ENCODE measurements at regions not wholly inside any gene's neighbourhood (a gene's known extent, or its start where the extent isn't known, plus 50 kb on each side); places are given as distances from the start of the nearest gene placed in this dataset.
"Not testable (repeated sequence)": the region's sequence is repeated elsewhere in the genome, so short reads cannot be mapped to it uniquely, and the experiment has no call there.

DNA sequence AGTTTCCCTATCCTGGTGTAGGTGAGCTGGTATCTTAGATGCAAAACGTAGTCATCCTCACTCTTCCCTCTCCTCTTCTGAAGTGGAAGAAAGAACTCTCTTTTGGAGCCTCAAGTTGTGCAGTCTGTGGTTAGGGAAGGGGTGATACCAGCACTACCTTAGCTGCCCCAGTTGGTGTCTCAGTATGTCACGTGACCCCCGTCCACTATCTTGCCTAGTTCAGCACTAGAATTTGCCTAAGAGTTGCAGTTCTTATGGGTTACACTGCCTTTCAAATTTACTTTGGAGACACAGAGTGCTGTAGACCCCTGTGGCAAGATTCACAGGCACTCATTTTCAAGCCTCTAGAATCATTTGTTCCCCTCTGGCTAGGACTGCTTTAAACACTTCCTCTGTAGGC lies 322.8 kb upstream of the EDA2R start:
- no peaks in the 10 kb centered on the region for H3K36me3 Mint-ChIP-seq
- peaks cover 0 to 27% (median 12%) of the 10 kb centered on the region in 8 donors for H3K9me3 Mint-ChIP-seq
- no peaks in the 10 kb centered on the region for H3K4me1 ChIP-seq (ENCODE audit: insufficient read depth, low read length)
- H3K27ac ChIP-seq (ENCODE audit: low read depth, low read length) = no peak overlapping the region
- DNase-seq = no peak
- no peak overlapping the region for H3K4me3 Mint-ChIP-seq
- no peaks in the 10 kb centered on the region for H3K4me1 Mint-ChIP-seq
- H3K9me3 ChIP-seq (ENCODE audit: control insufficient read depth in 1 of 2, low read length in 2 of 2) = no peaks in the 10 kb centered on the region
- POLR2A ChIA-PET (ENCODE audit: partially characterized antibody) = no interaction called here
- no peaks in the 10 kb centered on the region for H3K36me3 ChIP-seq (ENCODE audit: insufficient read depth, low read length)
- H3K27me3 Mint-ChIP-seq = no peaks in the 10 kb centered on the region
- CTCF ChIA-PET (ENCODE audit: partially characterized antibody) = no interaction called here
- intact Hi-C loops (cut with micrococcal nuclease) = no loop called here
- H3K27me3 ChIP-seq (ENCODE audit: insufficient read depth, low read length) = no peaks in the 10 kb centered on the region
- H3K27ac Mint-ChIP-seq = no peak overlapping the region
- H3K4me3 ChIP-seq (ENCODE audit: low read length in 2 of 2) = no peak overlapping the region

DNA sequence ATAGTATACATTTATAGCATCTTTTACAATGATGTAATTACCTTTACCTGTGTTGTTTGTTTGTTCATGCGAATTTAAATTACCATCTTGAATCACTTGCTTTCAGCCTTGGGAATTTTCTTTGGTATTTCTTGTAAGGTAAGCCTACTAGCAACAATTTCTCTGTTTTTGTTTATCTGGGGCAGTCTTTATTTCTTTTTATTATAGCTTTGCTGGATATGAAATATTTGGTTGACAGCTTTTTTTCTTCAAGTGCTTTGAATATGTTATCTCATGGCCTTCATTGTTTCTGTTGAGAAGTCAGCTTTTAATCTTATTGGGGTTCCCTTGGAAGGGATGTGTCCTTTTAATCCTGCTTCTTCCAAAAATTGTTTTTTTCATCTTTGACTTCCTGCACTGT lies 292.8 kb upstream of the EDA2R start:
- Mint-ChIP-seq H3K4me1 (no peaks in the 10 kb centered on the region), H3K9me3 (peaks cover 0 to 21% (median 13%) of the 10 kb centered on the region in 8 donors), H3K27me3 (no peaks in the 10 kb centered on the region), H3K36me3 (no peaks in the 10 kb centered on the region), H3K27ac (no peak overlapping the region), H3K4me3 (no peak overlapping the region)
- ChIA-PET POLR2A (ENCODE audit: partially characterized antibody) (no interaction called here), CTCF (ENCODE audit: partially characterized antibody) (no interaction called here)
- Histone ChIP-seq H3K4me3 (ENCODE audit: low read length in 2 of 2) (no peak overlapping the region), H3K9me3 (ENCODE audit: control insufficient read depth in 1 of 2, low read length in 2 of 2) (no peaks in the 10 kb centered on the region), H3K27ac (ENCODE audit: low read depth, low read length) (no peak overlapping the region), H3K36me3 (ENCODE audit: insufficient read depth, low read length) (no peaks in the 10 kb centered on the region), H3K4me1 (ENCODE audit: insufficient read depth, low read length) (no peaks in the 10 kb centered on the region), H3K27me3 (ENCODE audit: insufficient read depth, low read length) (no peaks in the 10 kb centered on the region)
- no peak for DNase-seq
- intact Hi-C loops (cut with micrococcal nuclease) = no loop called here

DNA sequence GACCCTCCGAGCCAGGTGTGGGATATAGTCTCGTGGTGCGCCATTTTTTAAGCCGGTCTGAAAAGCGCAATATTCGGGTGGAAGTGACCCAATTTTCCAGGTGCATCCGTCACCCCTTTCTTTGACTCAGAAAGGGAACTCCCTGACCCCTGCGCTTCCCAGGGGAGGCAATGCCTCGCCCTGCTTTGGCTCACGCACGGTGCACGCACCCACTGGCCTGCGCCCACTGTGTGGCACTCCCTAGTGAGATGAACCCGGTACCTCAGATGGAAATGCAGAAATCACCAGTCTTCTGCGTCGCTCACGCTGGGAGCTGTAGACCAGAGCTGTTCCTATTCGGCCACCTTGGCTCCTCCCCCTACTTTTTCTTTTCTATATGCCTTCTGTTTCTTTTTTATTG lies 291.6 kb upstream of the EDA2R start:
- H3K36me3 ChIP-seq (ENCODE audit: insufficient read depth, low read length); CTCF ChIA-PET (ENCODE audit: partially characterized antibody); H3K36me3 Mint-ChIP-seq; H3K4me1 ChIP-seq (ENCODE audit: insufficient read depth, low read length); POLR2A ChIA-PET (ENCODE audit: partially characterized antibody); H3K4me1 Mint-ChIP-seq; H3K9me3 ChIP-seq (ENCODE audit: control insufficient read depth in 1 of 2, low read length in 2 of 2); H3K27me3 ChIP-seq (ENCODE audit: insufficient read depth, low read length); H3K4me3 Mint-ChIP-seq; H3K4me3 ChIP-seq (ENCODE audit: low read length in 2 of 2); intact Hi-C loops (cut with micrococcal nuclease); H3K27ac ChIP-seq (ENCODE audit: low read depth, low read length); H3K27me3 Mint-ChIP-seq; DNase-seq; H3K27ac Mint-ChIP-seq: not testable (repeated sequence)
- H3K9me3 Mint-ChIP-seq = peaks cover 0 to 21% (median 12%) of the 10 kb centered on the region in 8 donors

DNA sequence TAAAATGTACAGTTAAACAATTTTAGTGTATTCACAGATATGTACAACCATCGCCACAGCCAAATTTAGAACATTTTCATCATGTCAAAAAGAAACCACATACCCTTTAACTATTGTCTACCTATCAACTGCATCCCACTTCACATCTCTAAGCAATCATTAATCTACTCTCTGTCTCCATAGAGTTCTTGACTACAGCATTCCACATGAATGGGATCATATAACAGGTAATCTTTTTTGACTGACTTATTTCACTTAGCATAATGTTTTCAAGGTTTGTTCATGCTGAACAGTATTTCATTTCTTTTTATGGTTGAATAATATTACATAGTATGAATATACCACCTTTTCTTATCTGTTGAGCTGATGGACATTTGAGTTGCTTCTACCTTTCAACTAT lies 281.4 kb upstream of the EDA2R start:
- no peak overlapping the region for H3K4me3 Mint-ChIP-seq
- H3K27me3 Mint-ChIP-seq = no peaks in the 10 kb centered on the region
- no peaks in the 10 kb centered on the region for H3K36me3 Mint-ChIP-seq
- Histone ChIP-seq H3K36me3 (ENCODE audit: insufficient read depth, low read length) (no peaks in the 10 kb centered on the region), H3K27me3 (ENCODE audit: insufficient read depth, low read length) (no peaks in the 10 kb centered on the region), H3K4me3 (ENCODE audit: low read length in 2 of 2) (no peak overlapping the region), H3K9me3 (ENCODE audit: control insufficient read depth in 1 of 2, low read length in 2 of 2) (no peaks in the 10 kb centered on the region), H3K4me1 (ENCODE audit: insufficient read depth, low read length) (no peaks in the 10 kb centered on the region), H3K27ac (ENCODE audit: low read depth, low read length) (no peak overlapping the region)
- H3K27ac Mint-ChIP-seq = no peak overlapping the region
- H3K4me1 Mint-ChIP-seq = no peaks in the 10 kb centered on the region
- peaks cover 0 to 1% (median 0%) of the 10 kb centered on the region in 8 donors for H3K9me3 Mint-ChIP-seq
- ChIA-PET CTCF (ENCODE audit: partially characterized antibody) (no interaction called here), POLR2A (ENCODE audit: partially characterized antibody) (no interaction called here)
- no peak for DNase-seq
- intact Hi-C loops (cut with micrococcal nuclease) = no loop called here

DNA sequence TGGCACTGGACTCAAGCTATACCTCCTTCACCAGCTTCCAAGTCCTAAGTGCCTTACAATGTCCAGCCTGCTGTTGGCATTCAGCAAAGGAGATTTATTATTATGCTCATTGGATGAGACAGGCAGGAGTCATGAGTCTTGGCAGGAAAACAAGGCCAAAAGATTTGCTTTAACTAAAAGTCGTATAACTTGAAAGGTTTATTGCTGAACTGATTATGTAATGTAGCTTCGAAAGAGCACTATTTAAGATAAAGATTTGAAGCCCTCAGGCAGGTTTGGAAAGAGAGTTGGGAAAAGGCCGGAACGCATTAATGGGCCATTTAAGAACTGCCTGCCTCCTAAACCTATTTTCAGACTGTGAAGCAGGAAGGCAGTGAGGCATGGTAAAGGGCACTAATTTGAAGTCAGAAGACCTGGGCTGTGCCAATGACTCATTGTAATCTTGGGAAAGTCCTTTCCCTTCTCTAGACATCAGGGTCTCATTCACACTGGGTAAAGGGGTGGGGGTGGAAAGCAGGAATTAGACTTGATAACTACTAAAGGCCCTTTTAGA lies 280.5 kb upstream of the EDA2R start:
- CTCF ChIA-PET (ENCODE audit: partially characterized antibody) = no interaction called here

DNA sequence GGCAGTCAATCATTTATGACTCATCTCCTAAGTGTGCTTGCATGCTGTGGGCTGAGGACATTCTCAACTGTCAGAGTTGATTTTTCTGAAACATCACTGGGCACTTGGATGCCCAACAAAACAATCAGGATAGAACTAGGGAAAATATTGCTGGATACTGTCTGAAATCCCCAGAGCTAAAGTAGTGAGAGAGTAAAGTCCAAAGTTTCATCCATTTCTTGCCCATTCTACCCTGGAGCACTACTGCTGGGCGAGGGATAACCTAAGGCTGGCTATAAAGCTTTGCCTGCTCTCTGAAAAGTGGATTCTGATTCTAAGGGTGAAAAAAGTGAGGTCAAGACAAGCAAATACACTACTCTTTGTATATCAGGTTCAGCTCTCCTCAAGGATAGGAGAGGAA lies 279.6 kb upstream of the EDA2R start:
- Histone ChIP-seq H3K4me3 (ENCODE audit: low read length in 2 of 2) (no peak overlapping the region), H3K4me1 (ENCODE audit: insufficient read depth, low read length) (no peaks in the 10 kb centered on the region), H3K9me3 (ENCODE audit: control insufficient read depth in 1 of 2, low read length in 2 of 2) (no peaks in the 10 kb centered on the region), H3K27ac (ENCODE audit: low read depth, low read length) (no peak overlapping the region), H3K27me3 (ENCODE audit: insufficient read depth, low read length) (no peaks in the 10 kb centered on the region), H3K36me3 (ENCODE audit: insufficient read depth, low read length) (no peaks in the 10 kb centered on the region)
- DNase-seq = no peak
- intact Hi-C loops (cut with micrococcal nuclease) = no loop called here
- Mint-ChIP-seq H3K36me3 (no peaks in the 10 kb centered on the region), H3K9me3 (no peaks in the 10 kb centered on the region), H3K4me1 (peaks cover 0 to 1% (median 0%) of the 10 kb centered on the region in 4 donors), H3K4me3 (no peak overlapping the region), H3K27ac (no peak overlapping the region), H3K27me3 (peaks cover 0 to 2% of the 10 kb centered on the region in 2 donors)
- ChIA-PET POLR2A (ENCODE audit: partially characterized antibody) (no interaction called here), CTCF (ENCODE audit: partially characterized antibody) (no interaction called here)

More for the DNA sequence above, 280.5 kb upstream of the EDA2R start:
- Histone ChIP-seq H3K36me3 (ENCODE audit: insufficient read depth, low read length) (no peaks in the 10 kb centered on the region), H3K9me3 (ENCODE audit: control insufficient read depth in 1 of 2, low read length in 2 of 2) (no peaks in the 10 kb centered on the region), H3K27ac (ENCODE audit: low read depth, low read length) (no peak overlapping the region), H3K27me3 (ENCODE audit: insufficient read depth, low read length) (no peaks in the 10 kb centered on the region), H3K4me3 (ENCODE audit: low read length in 2 of 2) (no peak overlapping the region), H3K4me1 (ENCODE audit: insufficient read depth, low read length) (no peaks in the 10 kb centered on the region)
- no peak overlapping the region for H3K27ac Mint-ChIP-seq
- peaks cover 0 to 1% (median 0%) of the 10 kb centered on the region in 8 donors for H3K9me3 Mint-ChIP-seq
- H3K27me3 Mint-ChIP-seq = peaks cover 0 to 2% of the 10 kb centered on the region in 2 donors
- H3K4me1 Mint-ChIP-seq = peaks cover 0 to 1% (median 0%) of the 10 kb centered on the region in 4 donors
- H3K4me3 Mint-ChIP-seq = no peak overlapping the region
- DNase-seq = no peak
- POLR2A ChIA-PET (ENCODE audit: partially characterized antibody) = no interaction called here
- intact Hi-C loops (cut with micrococcal nuclease) = no loop called here
- H3K36me3 Mint-ChIP-seq = no peaks in the 10 kb centered on the region

DNA sequence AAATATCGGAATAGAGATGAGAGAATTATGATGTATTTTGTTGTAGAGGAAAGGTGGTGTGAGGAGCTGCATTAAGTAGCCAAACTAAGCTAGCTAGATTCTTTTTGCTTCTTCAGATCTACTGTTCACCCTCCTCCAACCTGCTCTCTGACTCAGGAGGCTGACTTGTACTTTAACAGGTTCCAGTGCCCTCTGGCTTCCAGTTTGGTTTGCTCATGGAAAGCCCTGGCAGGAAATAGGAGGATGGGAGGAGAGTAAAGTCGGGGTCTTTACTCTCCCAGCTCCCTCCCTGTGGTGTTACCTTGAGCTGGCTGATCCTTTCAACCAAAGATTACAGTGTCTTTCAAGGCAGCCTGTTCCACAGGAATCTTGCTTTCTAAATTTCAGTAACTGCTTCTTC lies 277.0 kb upstream of the EDA2R start:
- H3K27ac ChIP-seq (ENCODE audit: low read depth, low read length) = no peak overlapping the region
- Mint-ChIP-seq H3K36me3 (no peaks in the 10 kb centered on the region), H3K27me3 (peaks cover 0 to 2% of the 10 kb centered on the region in 2 donors), H3K4me1 (peaks cover 0 to 1% (median 0%) of the 10 kb centered on the region in 4 donors), H3K27ac (no peak overlapping the region), H3K9me3 (no peaks in the 10 kb centered on the region), H3K4me3 (no peak overlapping the region)
- DNase-seq = no peak
- intact Hi-C loops (cut with micrococcal nuclease) = no loop called here
- H3K4me1 ChIP-seq (ENCODE audit: insufficient read depth, low read length) = no peaks in the 10 kb centered on the region
- H3K4me3 ChIP-seq (ENCODE audit: low read length in 2 of 2) = no peak overlapping the region
- H3K9me3 ChIP-seq (ENCODE audit: control insufficient read depth in 1 of 2, low read length in 2 of 2) = no peaks in the 10 kb centered on the region
- ChIA-PET CTCF (ENCODE audit: partially characterized antibody) (no interaction called here), POLR2A (ENCODE audit: partially characterized antibody) (no interaction called here)
- H3K36me3 ChIP-seq (ENCODE audit: insufficient read depth, low read length) = no peaks in the 10 kb centered on the region
- no peaks in the 10 kb centered on the region for H3K27me3 ChIP-seq (ENCODE audit: insufficient read depth, low read length)

DNA sequence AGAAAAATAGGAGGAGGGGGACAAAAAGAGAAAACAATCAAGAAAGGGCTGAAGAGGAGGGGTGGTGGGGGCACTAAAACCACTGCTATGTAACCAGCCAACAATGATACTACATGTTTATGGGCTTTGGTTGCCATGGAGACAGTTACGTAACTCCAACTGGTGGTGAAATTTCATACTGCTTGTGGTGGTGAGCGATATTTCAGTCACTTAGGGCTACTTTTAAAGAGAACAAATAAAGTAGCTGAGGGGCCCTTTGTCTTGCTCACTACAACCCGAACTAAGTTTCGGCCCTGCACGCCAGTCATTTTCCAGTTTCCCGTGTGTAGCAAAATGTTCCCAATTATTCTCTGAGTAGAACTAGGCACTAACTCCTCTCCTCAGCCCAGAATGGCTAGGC lies 275.2 kb upstream of the EDA2R start:
- CTCF ChIA-PET (ENCODE audit: partially characterized antibody) = no interaction called here
- Mint-ChIP-seq H3K4me3 (no peak overlapping the region), H3K4me1 (peaks cover 0 to 1% (median 0%) of the 10 kb centered on the region in 4 donors), H3K27ac (no peak overlapping the region), H3K27me3 (peaks cover 0 to 2% of the 10 kb centered on the region in 2 donors), H3K36me3 (no peaks in the 10 kb centered on the region), H3K9me3 (no peaks in the 10 kb centered on the region)
- no peaks in the 10 kb centered on the region for H3K9me3 ChIP-seq (ENCODE audit: control insufficient read depth in 1 of 2, low read length in 2 of 2)
- intact Hi-C loops (cut with micrococcal nuclease) = no loop called here
- H3K36me3 ChIP-seq (ENCODE audit: insufficient read depth, low read length) = no peaks in the 10 kb centered on the region
- H3K27me3 ChIP-seq (ENCODE audit: insufficient read depth, low read length) = no peaks in the 10 kb centered on the region
- no peak for DNase-seq
- H3K4me1 ChIP-seq (ENCODE audit: insufficient read depth, low read length) = no peaks in the 10 kb centered on the region
- POLR2A ChIA-PET (ENCODE audit: partially characterized antibody) = no interaction called here
- H3K4me3 ChIP-seq (ENCODE audit: low read length in 2 of 2) = no peak overlapping the region
- H3K27ac ChIP-seq (ENCODE audit: low read depth, low read length) = no peak overlapping the region

Data from CD4-positive, alpha-beta memory T cell (primary cell).